ENCODE measurements at regions not wholly inside any gene's neighbourhood (a gene's known extent, or its start where the extent isn't known, plus 50 kb on each side); places are given as distances from the start of the nearest gene placed in this dataset.

DNA sequence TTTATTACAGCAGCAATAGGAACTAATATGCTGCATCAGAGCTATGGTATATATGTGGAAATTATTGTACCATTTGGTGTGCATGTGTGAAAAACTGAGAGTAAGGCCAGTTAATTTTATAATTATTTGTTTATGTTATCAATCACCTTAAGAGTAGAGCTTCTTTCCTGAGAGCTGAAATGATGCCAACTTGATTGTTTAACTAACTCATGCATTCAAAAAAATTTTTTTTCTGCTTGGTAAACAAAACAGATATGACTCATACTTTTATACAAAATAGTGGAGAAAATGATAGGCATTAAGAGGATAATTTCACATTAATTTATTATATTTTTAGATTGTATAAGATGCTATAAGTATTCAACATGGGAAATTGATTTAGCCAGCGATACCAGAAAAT is 622.7 kb downstream of the RAPGEF2 start:
- TF ChIP-seq CTCF (IDR thresholded peaks at IDR 0.05; ENCODE audit: low read depth, low read length) = no peak
- no peak for DNase-seq (ENCODE audit: low read depth in 2 of 2)
- H3K4me3 ChIP-seq (replicated peaks in 1 of 2; ENCODE audit: low read depth in 2 of 2, low read length in 2 of 2) = no peak overlapping the region

DNA sequence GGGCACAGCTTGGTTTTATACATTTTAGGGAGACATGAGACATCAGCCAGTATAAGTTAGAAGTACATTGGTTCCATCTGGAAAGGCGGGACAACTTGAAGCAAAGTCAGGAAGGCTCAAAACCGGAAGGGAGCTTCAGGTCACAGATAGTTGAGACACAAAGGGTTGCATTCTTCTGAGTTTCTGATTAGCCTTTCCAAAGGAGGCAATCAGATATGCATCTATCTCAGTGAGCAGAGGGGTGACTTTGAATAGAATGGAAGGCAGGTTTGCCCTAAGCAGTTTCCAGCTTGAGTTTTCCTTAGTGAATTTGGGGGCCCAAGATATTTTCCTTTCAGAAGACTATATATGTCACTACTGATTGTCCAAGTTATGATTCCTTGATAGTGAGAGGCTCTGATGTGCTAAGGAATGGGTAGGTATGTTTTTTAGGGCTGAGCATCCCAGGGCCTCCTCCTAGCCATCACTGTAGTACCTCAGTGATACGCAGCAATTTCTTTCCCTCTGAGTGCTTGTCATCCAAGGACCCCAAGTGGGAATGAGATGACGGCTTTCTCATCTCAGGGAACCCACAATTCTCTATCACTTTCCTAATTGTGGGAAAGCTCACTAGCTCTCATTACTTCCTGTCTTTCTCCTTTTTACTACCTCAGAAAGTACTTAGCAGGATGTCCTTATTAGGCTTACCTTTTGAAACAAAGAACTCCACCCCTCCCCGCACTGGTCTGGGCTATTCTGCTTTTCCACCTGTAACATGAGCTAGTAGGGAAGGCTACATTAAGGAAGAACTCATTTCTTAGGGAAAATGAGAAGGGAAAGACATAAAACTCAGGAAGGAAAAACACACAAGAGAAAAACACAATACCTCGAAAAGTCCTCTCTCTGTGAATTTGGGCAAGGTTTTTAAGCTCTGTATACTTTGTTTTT is 632.7 kb downstream of the RAPGEF2 start:
- no peak for TF ChIP-seq CTCF (IDR thresholded peaks at IDR 0.05; ENCODE audit: low read depth, low read length)
- no peak overlapping the region for H3K4me3 ChIP-seq (replicated peaks in 1 of 2; ENCODE audit: low read depth in 2 of 2, low read length in 2 of 2)
- no peak for DNase-seq (ENCODE audit: low read depth in 2 of 2)

GRCh38 chr4:159736411-159736810 is 633.5 kb downstream of the RAPGEF2 start:
- TF ChIP-seq CTCF (IDR thresholded peaks at IDR 0.05; ENCODE audit: low read depth, low read length) = no peak
- no peak overlapping the region for H3K4me3 ChIP-seq (replicated peaks in 1 of 2; ENCODE audit: low read depth in 2 of 2, low read length in 2 of 2)
- DNase-seq (ENCODE audit: low read depth in 2 of 2) = no peak

- no peak for TF ChIP-seq CTCF (IDR thresholded peaks at IDR 0.05; ENCODE audit: low read depth, low read length)
- no peak for DNase-seq (ENCODE audit: low read depth in 2 of 2)
- no peak overlapping the region for H3K4me3 ChIP-seq (replicated peaks in 1 of 2; ENCODE audit: low read depth in 2 of 2, low read length in 2 of 2)
These were observed 641.1 kb downstream of the RAPGEF2 start for GRCh38 chr4:159743971-159744370.

GRCh38 chr4:159747983-159748382 is 645.1 kb downstream of the RAPGEF2 start:
- H3K4me3 ChIP-seq (replicated peaks in 1 of 2; ENCODE audit: low read depth in 2 of 2, low read length in 2 of 2) = no peak overlapping the region
- DNase-seq (ENCODE audit: low read depth in 2 of 2) = no peak
- TF ChIP-seq CTCF (IDR thresholded peaks at IDR 0.05; ENCODE audit: low read depth, low read length) = no peak

- no peak for TF ChIP-seq CTCF (IDR thresholded peaks at IDR 0.05; ENCODE audit: low read depth, low read length)
- no peak for DNase-seq (ENCODE audit: low read depth in 2 of 2)
- no peak overlapping the region for H3K4me3 ChIP-seq (replicated peaks in 1 of 2; ENCODE audit: low read depth in 2 of 2, low read length in 2 of 2)
These were observed 646.1 kb downstream of the RAPGEF2 start for GRCh38 chr4:159748834-159749444.
